GM23248 (cell line): ENCODE measurements at regions not wholly inside any gene's neighbourhood (a gene's known extent, or its start where the extent isn't known, plus 50 kb on each side); places are given as distances from the start of the nearest gene placed in this dataset.

Source experiments
- EZH2 ChIP-seq: fragments of 200-600 bp; sonication (generic); IDR thresholded peaks from 2 replicates; pipeline ENCODE4 v1.6.1; 2018; ENCODE audit warnings: antibody characterized with exemption, mild to moderate bottlenecking; ENCODE audit not compliant: insufficient read depth, poor library complexity, severe bottlenecking
- EZH2phosphoT487 ChIP-seq: fragments of 200-600 bp; sonication (generic); IDR thresholded peaks from 2 replicates; pipeline ENCODE4 v1.6.1; 2018; ENCODE audit warnings: antibody characterized with exemption, moderate library complexity, mild to moderate bottlenecking, low read depth; ENCODE audit not compliant: insufficient read depth

GRCh38 chr9:82057805-82058204, 69.2 kb downstream of the SPATA31D1 start:
- TF ChIP-seq EZH2 (no peak), EZH2phosphoT487 (no peak)
